BE2C (cell line): ENCODE measurements at regions not wholly inside any gene's neighbourhood (a gene's known extent, or its start where the extent isn't known, plus 50 kb on each side); places are given as distances from the start of the nearest gene placed in this dataset.
"Not testable (repeated sequence)": the region's sequence is repeated elsewhere in the genome, so short reads cannot be mapped to it uniquely, and the experiment has no call there.

Experiments
- DNase-seq: peaks from one replicate; pipeline ENCODE4 v3.0.0-alpha.2; 2020
- H3K27me3 ChIP-seq: fragments of 250-450 bp; sonication (Bioruptor Pico); 2 replicates; pipeline ENCODE4 v1.5.1; 2020; ENCODE audit warnings: mild to moderate bottlenecking
- H3K36me3 ChIP-seq: fragments of 250-450 bp; sonication (Bioruptor Pico); 2 replicates; pipeline ENCODE4 v1.5.1; 2020; ENCODE audit warnings: mild to moderate bottlenecking
- H3K4me1 ChIP-seq: fragments of 250-450 bp; sonication (Bioruptor Pico); 2 replicates; pipeline ENCODE4 v1.5.1; 2020
- H3K4me3 ChIP-seq: 2 replicates; pipeline ENCODE4 v1.5.1; 2011; ENCODE audit warnings: low read depth, low read length
- H3K9me3 ChIP-seq: fragments of 250-450 bp; sonication (Bioruptor Pico); 2 replicates; pipeline ENCODE4 v1.5.1; 2020
- CTCF ChIP-seq: IDR thresholded peaks from 2 replicates; pipeline ENCODE4 v1.5.1; 2012; ENCODE audit warnings: mild to moderate bottlenecking, low read depth, low read length

DNA sequence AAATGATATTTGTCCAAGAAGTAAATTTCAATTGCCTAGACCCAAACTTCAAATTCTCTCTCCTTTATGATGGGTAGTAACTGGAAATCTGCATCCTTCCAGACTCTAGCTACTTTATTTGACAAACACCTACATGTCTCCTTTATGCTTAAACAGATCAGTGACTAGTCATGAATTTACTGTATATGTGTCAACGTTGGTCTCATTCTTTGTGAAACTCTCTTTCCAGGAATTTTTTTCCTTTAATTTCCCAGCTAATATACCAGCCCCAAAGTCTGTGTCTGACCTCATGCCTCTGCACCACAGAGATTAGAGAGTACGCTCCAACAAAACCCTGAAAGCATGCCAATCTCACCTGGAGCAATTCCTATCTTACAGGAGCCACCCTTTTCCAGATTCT, 811.2 kb upstream of the NCAM2 start:
- no peak for TF ChIP-seq CTCF
- no peaks in the 10 kb centered on the region for H3K4me1 ChIP-seq
- no peaks in the 10 kb centered on the region for H3K36me3 ChIP-seq
- H3K27me3 ChIP-seq = no peaks in the 10 kb centered on the region
- no peak for DNase-seq
- no peaks in the 10 kb centered on the region for H3K9me3 ChIP-seq
- no peak overlapping the region for H3K4me3 ChIP-seq

DNA sequence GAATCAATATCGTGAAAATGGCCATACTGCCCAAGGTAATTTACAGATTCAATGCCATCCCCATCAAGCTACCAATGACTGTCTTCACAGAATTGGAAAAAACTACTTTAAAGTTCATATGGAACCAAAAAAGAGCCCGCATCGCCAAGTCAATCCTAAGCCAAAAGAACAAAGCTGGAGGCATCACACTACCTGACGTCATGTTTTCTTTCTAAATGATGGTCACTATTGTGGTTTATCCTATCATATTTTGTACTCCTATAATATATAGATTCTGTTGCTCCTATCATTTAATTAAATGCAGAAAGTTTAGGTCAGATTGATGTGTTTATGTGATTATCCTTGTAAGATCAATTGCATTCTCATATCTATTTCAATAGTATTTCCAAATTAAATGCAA, 796.9 kb upstream of the NCAM2 start:
- DNase-seq, H3K4me1 ChIP-seq, H3K27me3 ChIP-seq, H3K36me3 ChIP-seq, H3K4me3 ChIP-seq, H3K9me3 ChIP-seq: not testable (repeated sequence)

DNA sequence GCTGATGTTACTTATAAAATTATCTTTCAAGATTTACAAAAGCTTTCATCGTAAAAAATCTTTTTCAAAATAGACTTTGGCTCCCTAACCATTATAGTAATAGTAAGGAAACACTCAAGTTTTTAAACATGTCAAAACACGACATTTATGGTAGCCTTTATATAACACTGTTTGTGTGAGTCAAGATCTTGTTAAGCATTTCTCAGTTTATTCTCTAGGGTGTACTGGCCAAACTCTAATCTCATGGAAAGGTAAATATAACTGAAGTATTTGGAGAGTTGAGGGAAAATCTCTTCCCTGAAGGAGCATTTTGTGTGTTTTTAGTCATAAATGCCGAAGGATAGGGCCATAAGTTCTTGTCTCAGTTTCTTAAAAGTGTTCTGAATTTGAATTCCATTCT, 790.9 kb upstream of the NCAM2 start:
- Histone ChIP-seq H3K36me3 (no peaks in the 10 kb centered on the region), H3K9me3 (no peaks in the 10 kb centered on the region), H3K4me3 (no peak overlapping the region), H3K4me1 (0 out of 2 replicates have a peak, but pooled peaks cover 4% of the 10 kb centered on the region), H3K27me3 (no peaks in the 10 kb centered on the region)
- DNase-seq = no peak
- TF ChIP-seq CTCF = no peak

DNA sequence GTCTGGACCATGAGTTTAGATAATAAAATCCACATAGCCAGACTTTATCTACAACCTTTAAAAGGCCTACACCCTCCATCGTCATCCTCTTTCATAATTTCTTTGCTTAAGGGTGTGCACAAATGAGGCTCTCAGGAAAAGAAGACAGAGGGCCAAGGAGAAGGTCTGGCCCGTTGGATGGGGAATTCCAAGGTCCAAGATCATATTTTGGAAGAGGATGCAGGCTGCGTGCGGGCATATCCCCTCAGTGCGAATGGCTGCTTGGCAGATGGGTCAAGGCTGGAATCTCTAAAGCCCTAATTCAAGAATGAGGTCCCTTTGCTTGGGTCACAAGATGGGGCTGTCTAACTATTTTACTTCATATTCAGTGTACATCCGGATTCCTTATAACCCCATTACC, 782.2 kb upstream of the NCAM2 start:
- H3K9me3 ChIP-seq = no peaks in the 10 kb centered on the region
- H3K4me3 ChIP-seq = no peak overlapping the region
- DNase-seq = no peak
- no peak for TF ChIP-seq CTCF
- H3K27me3 ChIP-seq = no peaks in the 10 kb centered on the region
- no peaks in the 10 kb centered on the region for H3K36me3 ChIP-seq
- no peaks in the 10 kb centered on the region for H3K4me1 ChIP-seq

DNA sequence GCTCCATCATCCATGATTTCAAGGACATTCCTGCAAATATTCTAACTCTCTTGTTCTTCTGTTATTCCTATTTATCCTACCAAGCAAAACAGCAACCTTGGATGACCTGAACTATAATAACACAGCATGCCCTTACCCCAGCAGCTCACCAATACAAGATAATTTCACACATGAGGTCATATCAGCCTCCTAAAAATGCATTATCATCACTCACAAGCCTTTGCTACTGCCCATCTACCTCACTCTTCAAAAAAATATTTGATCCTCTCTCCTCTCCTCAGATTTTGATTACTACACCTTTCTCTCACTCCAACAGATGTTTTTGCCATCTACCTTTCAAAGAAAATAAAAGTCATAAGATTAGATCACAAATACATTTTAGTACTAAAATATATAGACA, 777.6 kb upstream of the NCAM2 start:
- no peak for TF ChIP-seq CTCF
- Histone ChIP-seq H3K9me3 (no peaks in the 10 kb centered on the region), H3K27me3 (no peaks in the 10 kb centered on the region), H3K4me3 (no peak overlapping the region), H3K4me1 (no peaks in the 10 kb centered on the region), H3K36me3 (no peaks in the 10 kb centered on the region)
- DNase-seq = no peak

- not testable (repeated sequence) for DNase-seq, H3K9me3 ChIP-seq, H3K4me1 ChIP-seq, H3K36me3 ChIP-seq, H3K4me3 ChIP-seq, H3K27me3 ChIP-seq
These were observed 776.2 kb upstream of the NCAM2 start for GRCh38 chr21:20221981-20222380.

GRCh38 chr21:20236649-20237048, 761.6 kb upstream of the NCAM2 start:
- not testable (repeated sequence) for H3K4me1 ChIP-seq, H3K4me3 ChIP-seq, H3K9me3 ChIP-seq, DNase-seq, H3K27me3 ChIP-seq, H3K36me3 ChIP-seq

DNA sequence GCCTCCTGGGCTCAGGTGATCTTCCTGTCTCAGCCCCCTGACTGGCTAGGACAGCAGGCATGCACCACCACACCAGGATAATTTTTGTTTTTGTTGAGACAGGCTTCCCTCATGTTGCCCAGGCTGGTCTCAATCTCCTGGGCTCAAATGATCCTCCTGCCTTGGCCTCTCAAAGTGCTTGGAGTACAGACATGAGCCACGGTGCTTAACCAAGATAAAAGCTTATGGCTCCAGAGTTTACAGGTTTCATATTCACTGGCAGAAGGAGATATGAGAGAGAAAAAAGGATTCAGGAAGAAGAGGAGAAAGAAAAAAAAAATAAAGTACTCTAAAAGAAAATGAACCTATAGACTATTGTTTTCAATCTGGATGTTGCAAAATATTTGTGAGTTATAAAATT, 748.8 kb upstream of the NCAM2 start:
- Histone ChIP-seq H3K4me3 (no peak overlapping the region), H3K9me3 (no peaks in the 10 kb centered on the region), H3K36me3 (no peaks in the 10 kb centered on the region), H3K4me1 (no peaks in the 10 kb centered on the region), H3K27me3 (no peaks in the 10 kb centered on the region)
- DNase-seq = no peak
- no peak for TF ChIP-seq CTCF
